ENCODE measurements at regions not wholly inside any gene's neighbourhood (a gene's known extent, or its start where the extent isn't known, plus 50 kb on each side); places are given as distances from the start of the nearest gene placed in this dataset.

DNA sequence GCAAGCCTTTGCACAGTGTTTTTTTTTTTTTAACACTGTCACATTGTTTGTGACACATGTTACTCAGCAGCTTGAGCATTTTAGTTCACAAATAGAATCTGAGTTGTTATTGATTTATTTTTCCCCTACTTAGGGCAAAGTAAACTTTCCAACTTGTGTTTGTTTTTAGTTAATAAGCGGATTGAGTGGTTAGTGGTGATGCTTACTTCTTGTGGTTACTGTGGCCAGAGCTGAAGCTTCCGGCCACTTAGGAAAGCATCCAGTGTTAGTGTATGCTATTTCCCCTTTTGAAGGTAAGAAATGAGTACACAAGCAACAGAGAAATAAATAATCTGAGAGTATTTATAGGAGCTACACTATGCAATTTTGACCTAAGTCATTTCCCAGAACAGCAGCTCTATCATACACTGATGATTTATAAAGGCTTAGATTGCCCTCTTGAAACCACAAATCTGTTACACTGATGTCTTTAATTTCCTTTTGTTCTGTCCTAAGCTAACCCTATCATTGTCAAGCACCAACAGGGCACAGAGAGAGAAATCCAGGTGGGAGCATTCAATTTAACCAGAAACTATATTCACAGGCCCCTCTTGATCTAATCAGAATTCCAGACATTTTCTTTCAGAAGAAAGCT lies 2464.6 kb downstream of the PCDH7 start:
- Histone ChIP-seq H2AFZ (ENCODE audit: low read length) (no peak overlapping the region), H3K4me1 (ENCODE audit: insufficient read depth, low read length, severe bottlenecking) (peaks cover 22% of the 10 kb centered on the region), H3F3A (ENCODE audit: insufficient read depth, low read length) (no peaks in the 10 kb centered on the region), H3K79me2 (ENCODE audit: insufficient read depth, low read length) (no peaks in the 10 kb centered on the region), H3K4me3 (ENCODE audit: low read depth, low read length, poor library complexity, severe bottlenecking) (no peak overlapping the region), H3K27me3 (ENCODE audit: insufficient read depth, low read length) (no peaks in the 10 kb centered on the region), H3K9me2 (ENCODE audit: low read depth, low read length) (no peaks in the 10 kb centered on the region), H4K20me1 (ENCODE audit: insufficient read depth, low read length) (no peaks in the 10 kb centered on the region), H3K4me2 (ENCODE audit: low read length) (no peak overlapping the region; the same call in 1 of the 2 replicates), H3K9ac (ENCODE audit: low read length) (no peak overlapping the region), H3K27ac (ENCODE audit: low read depth, low read length, poor library complexity, severe bottlenecking) (peak overlapping the region; percentile 62), H3K9me3 (ENCODE audit: low read length) (no peaks in the 10 kb centered on the region), H3K36me3 (ENCODE audit: insufficient read depth, low read length) (no peaks in the 10 kb centered on the region)
- TF ChIP-seq EZH2 (IDR thresholded peaks at IDR 0.05; ENCODE audit: borderline replicate concordance, low read length): no peak
- TF ChIP-seq, protein P1, sequence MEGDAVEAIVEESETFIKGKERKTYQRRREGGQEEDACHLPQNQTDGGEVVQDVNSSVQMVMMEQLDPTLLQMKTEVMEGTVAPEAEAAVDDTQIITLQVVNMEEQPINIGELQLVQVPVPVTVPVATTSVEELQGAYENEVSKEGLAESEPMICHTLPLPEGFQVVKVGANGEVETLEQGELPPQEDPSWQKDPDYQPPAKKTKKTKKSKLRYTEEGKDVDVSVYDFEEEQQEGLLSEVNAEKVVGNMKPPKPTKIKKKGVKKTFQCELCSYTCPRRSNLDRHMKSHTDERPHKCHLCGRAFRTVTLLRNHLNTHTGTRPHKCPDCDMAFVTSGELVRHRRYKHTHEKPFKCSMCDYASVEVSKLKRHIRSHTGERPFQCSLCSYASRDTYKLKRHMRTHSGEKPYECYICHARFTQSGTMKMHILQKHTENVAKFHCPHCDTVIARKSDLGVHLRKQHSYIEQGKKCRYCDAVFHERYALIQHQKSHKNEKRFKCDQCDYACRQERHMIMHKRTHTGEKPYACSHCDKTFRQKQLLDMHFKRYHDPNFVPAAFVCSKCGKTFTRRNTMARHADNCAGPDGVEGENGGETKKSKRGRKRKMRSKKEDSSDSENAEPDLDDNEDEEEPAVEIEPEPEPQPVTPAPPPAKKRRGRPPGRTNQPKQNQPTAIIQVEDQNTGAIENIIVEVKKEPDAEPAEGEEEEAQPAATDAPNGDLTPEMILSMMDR (IDR thresholded peaks at IDR 0.05; ENCODE audit: low read length): no peak

- no peak overlapping the region for H2AFZ ChIP-seq (ENCODE audit: low read length)
- no peaks in the 10 kb centered on the region for H3K9me2 ChIP-seq (ENCODE audit: low read depth, low read length)
- H3K9me3 ChIP-seq (ENCODE audit: low read length): no peaks in the 10 kb centered on the region
- H3K4me2 ChIP-seq (ENCODE audit: low read length): no peak overlapping the region
- no peaks in the 10 kb centered on the region for H3F3A ChIP-seq (ENCODE audit: insufficient read depth, low read length)
- no peaks in the 10 kb centered on the region for H3K36me3 ChIP-seq (ENCODE audit: insufficient read depth, low read length)
- no peak for TF ChIP-seq EZH2 (IDR thresholded peaks at IDR 0.05; ENCODE audit: borderline replicate concordance, low read length)
- TF ChIP-seq, protein P1 (IDR thresholded peaks at IDR 0.05; ENCODE audit: low read length): no peak
- H3K9ac ChIP-seq (ENCODE audit: low read length): no peak overlapping the region
- H3K4me1 ChIP-seq (ENCODE audit: insufficient read depth, low read length, severe bottlenecking): peaks cover 22% of the 10 kb centered on the region
- no peaks in the 10 kb centered on the region for H3K79me2 ChIP-seq (ENCODE audit: insufficient read depth, low read length)
- no peaks in the 10 kb centered on the region for H4K20me1 ChIP-seq (ENCODE audit: insufficient read depth, low read length)
- no peak overlapping the region for H3K27ac ChIP-seq (ENCODE audit: low read depth, low read length, poor library complexity, severe bottlenecking)
- no peaks in the 10 kb centered on the region for H3K27me3 ChIP-seq (ENCODE audit: insufficient read depth, low read length)
- H3K4me3 ChIP-seq (ENCODE audit: low read depth, low read length, poor library complexity, severe bottlenecking): no peak overlapping the region
These were observed 2466.9 kb downstream of the PCDH7 start for GRCh38 chr4:33187035-33187434.

DNA sequence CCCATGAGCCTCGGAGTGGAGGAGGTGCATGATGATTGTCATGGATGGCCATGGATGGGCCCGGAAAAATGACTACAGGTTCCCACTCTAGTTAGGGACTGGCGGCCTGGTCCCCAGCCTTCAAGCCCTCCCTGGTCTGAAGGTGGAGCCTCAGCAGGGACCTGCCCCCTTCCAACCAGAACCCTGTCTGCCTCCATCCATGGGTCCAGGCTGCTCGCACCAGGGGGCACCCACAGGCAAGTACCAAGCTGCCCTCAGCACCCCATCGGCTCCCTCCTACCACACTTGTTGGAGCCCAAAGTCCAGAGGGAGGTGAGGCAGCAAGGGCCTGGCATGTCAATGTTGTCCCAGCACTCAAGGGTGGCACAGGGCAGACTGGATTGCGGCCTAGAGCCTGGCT lies 2468.6 kb downstream of the PCDH7 start:
- H2AFZ ChIP-seq (ENCODE audit: low read length): no peak overlapping the region
- no peak overlapping the region for H3K4me3 ChIP-seq (ENCODE audit: low read depth, low read length, poor library complexity, severe bottlenecking)
- H3K9ac ChIP-seq (ENCODE audit: low read length): no peak overlapping the region
- no peak overlapping the region for H3K4me2 ChIP-seq (ENCODE audit: low read length)
- no peaks in the 10 kb centered on the region for H3K27me3 ChIP-seq (ENCODE audit: insufficient read depth, low read length)
- H4K20me1 ChIP-seq (ENCODE audit: insufficient read depth, low read length): no peaks in the 10 kb centered on the region
- TF ChIP-seq, protein P1 (IDR thresholded peaks at IDR 0.05; ENCODE audit: low read length): no peak
- no peak overlapping the region for H3K27ac ChIP-seq (ENCODE audit: low read depth, low read length, poor library complexity, severe bottlenecking)
- no peaks in the 10 kb centered on the region for H3K9me2 ChIP-seq (ENCODE audit: low read depth, low read length)
- H3K79me2 ChIP-seq (ENCODE audit: insufficient read depth, low read length): no peaks in the 10 kb centered on the region
- H3F3A ChIP-seq (ENCODE audit: insufficient read depth, low read length): no peaks in the 10 kb centered on the region
- no peaks in the 10 kb centered on the region for H3K9me3 ChIP-seq (ENCODE audit: low read length)
- H3K36me3 ChIP-seq (ENCODE audit: insufficient read depth, low read length): no peaks in the 10 kb centered on the region
- peaks cover 16% of the 10 kb centered on the region for H3K4me1 ChIP-seq (ENCODE audit: insufficient read depth, low read length, severe bottlenecking)

All from OCI-LY1 (cell line).